ENCODE measurements at regions not wholly inside any gene's neighbourhood (a gene's known extent, or its start where the extent isn't known, plus 50 kb on each side); places are given as distances from the start of the nearest gene placed in this dataset.
"Not testable (repeated sequence)": the region's sequence is repeated elsewhere in the genome, so short reads cannot be mapped to it uniquely, and the experiment has no call there.

GRCh38 chr2:239731998-239732665 lies 293.0 kb downstream of the NDUFA10 start:
- Histone ChIP-seq H3K79me2 (ENCODE audit: insufficient read depth, low read length) (no peaks in the 10 kb centered on the region), H3K27ac (ENCODE audit: low read depth, low read length, poor library complexity, severe bottlenecking) (no peak overlapping the region), H2AFZ (ENCODE audit: low read length) (no peak overlapping the region), H4K20me1 (ENCODE audit: insufficient read depth, low read length) (no peaks in the 10 kb centered on the region), H3K9me2 (ENCODE audit: low read depth, low read length) (no peaks in the 10 kb centered on the region), H3K9me3 (ENCODE audit: low read length) (no peaks in the 10 kb centered on the region), H3K36me3 (ENCODE audit: insufficient read depth, low read length) (no peaks in the 10 kb centered on the region), H3K27me3 (ENCODE audit: insufficient read depth, low read length) (no peaks in the 10 kb centered on the region), H3F3A (ENCODE audit: insufficient read depth, low read length) (no peaks in the 10 kb centered on the region), H3K9ac (ENCODE audit: low read length) (no peak overlapping the region), H3K4me1 (ENCODE audit: insufficient read depth, low read length, severe bottlenecking) (no peaks in the 10 kb centered on the region), H3K4me3 (ENCODE audit: low read depth, low read length, poor library complexity, severe bottlenecking) (no peak overlapping the region), H3K4me2 (ENCODE audit: low read length) (no peak overlapping the region)
- TF ChIP-seq, protein P1, sequence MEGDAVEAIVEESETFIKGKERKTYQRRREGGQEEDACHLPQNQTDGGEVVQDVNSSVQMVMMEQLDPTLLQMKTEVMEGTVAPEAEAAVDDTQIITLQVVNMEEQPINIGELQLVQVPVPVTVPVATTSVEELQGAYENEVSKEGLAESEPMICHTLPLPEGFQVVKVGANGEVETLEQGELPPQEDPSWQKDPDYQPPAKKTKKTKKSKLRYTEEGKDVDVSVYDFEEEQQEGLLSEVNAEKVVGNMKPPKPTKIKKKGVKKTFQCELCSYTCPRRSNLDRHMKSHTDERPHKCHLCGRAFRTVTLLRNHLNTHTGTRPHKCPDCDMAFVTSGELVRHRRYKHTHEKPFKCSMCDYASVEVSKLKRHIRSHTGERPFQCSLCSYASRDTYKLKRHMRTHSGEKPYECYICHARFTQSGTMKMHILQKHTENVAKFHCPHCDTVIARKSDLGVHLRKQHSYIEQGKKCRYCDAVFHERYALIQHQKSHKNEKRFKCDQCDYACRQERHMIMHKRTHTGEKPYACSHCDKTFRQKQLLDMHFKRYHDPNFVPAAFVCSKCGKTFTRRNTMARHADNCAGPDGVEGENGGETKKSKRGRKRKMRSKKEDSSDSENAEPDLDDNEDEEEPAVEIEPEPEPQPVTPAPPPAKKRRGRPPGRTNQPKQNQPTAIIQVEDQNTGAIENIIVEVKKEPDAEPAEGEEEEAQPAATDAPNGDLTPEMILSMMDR (IDR thresholded peaks at IDR 0.05; ENCODE audit: low read length): no peak
- no peak for TF ChIP-seq EZH2 (IDR thresholded peaks at IDR 0.05; ENCODE audit: borderline replicate concordance, low read length)

DNA sequence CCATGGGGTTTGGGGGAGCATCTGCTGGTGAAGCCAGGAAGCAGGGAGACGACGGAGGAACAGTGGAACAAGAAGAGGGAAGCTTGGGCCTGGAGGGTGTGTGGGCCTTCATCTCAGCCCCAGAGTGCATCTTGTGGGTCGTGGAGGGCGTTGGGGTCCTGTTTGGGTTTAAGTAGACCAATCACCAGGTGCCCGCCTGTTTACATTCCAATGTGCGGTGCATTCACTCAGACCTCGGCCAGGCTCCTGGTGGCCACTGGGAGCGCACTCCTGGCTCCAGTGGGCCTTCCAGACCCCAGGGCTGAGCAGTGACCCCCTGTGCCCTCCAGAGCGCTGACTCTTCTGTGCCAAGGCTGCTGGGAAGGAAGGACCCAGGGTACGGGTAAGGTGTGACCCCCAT lies 293.7 kb downstream of the NDUFA10 start:
- H3K27me3 ChIP-seq (ENCODE audit: insufficient read depth, low read length): no peaks in the 10 kb centered on the region
- no peaks in the 10 kb centered on the region for H3K9me2 ChIP-seq (ENCODE audit: low read depth, low read length)
- TF ChIP-seq, protein P1 (IDR thresholded peaks at IDR 0.05; ENCODE audit: low read length): no peak
- no peak for TF ChIP-seq EZH2 (IDR thresholded peaks at IDR 0.05; ENCODE audit: borderline replicate concordance, low read length)
- no peak overlapping the region for H3K27ac ChIP-seq (ENCODE audit: low read depth, low read length, poor library complexity, severe bottlenecking)
- no peak overlapping the region for H3K4me3 ChIP-seq (ENCODE audit: low read depth, low read length, poor library complexity, severe bottlenecking)
- no peaks in the 10 kb centered on the region for H4K20me1 ChIP-seq (ENCODE audit: insufficient read depth, low read length)
- H3K79me2 ChIP-seq (ENCODE audit: insufficient read depth, low read length): no peaks in the 10 kb centered on the region
- H3K4me1 ChIP-seq (ENCODE audit: insufficient read depth, low read length, severe bottlenecking): no peaks in the 10 kb centered on the region
- no peak overlapping the region for H2AFZ ChIP-seq (ENCODE audit: low read length)
- H3K9ac ChIP-seq (ENCODE audit: low read length): no peak overlapping the region
- H3K36me3 ChIP-seq (ENCODE audit: insufficient read depth, low read length): no peaks in the 10 kb centered on the region
- H3K9me3 ChIP-seq (ENCODE audit: low read length): no peaks in the 10 kb centered on the region
- no peak overlapping the region for H3K4me2 ChIP-seq (ENCODE audit: low read length)
- no peaks in the 10 kb centered on the region for H3F3A ChIP-seq (ENCODE audit: insufficient read depth, low read length)

DNA sequence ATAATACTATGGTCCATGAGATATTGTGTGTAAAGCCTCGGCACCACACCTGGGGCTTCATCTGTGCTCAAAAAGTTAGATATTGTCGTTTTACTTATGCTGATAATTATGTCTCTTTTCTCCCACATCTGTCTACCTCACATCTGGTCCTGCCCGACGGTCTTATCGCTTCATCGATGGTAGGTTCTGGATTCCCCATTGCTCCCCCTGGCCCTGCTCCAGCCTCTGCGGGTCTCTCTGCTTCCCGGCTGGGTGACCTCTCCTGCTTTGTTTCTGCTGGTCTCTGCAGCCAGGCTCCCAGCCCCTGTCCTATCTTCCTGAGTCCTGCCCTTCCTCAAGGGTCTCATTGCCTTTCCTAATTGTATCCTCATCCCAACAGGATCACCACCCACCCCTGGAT lies 294.2 kb downstream of the NDUFA10 start:
- Histone ChIP-seq H3K4me1 (ENCODE audit: insufficient read depth, low read length, severe bottlenecking) (no peaks in the 10 kb centered on the region), H4K20me1 (ENCODE audit: insufficient read depth, low read length) (no peaks in the 10 kb centered on the region), H3K27ac (ENCODE audit: low read depth, low read length, poor library complexity, severe bottlenecking) (no peak overlapping the region), H3K27me3 (ENCODE audit: insufficient read depth, low read length) (no peaks in the 10 kb centered on the region), H3K9ac (ENCODE audit: low read length) (no peak overlapping the region), H3K36me3 (ENCODE audit: insufficient read depth, low read length) (no peaks in the 10 kb centered on the region), H3K9me3 (ENCODE audit: low read length) (no peaks in the 10 kb centered on the region), H3K4me2 (ENCODE audit: low read length) (no peak overlapping the region), H3F3A (ENCODE audit: insufficient read depth, low read length) (no peaks in the 10 kb centered on the region), H3K4me3 (ENCODE audit: low read depth, low read length, poor library complexity, severe bottlenecking) (no peak overlapping the region), H3K9me2 (ENCODE audit: low read depth, low read length) (no peaks in the 10 kb centered on the region), H2AFZ (ENCODE audit: low read length) (no peak overlapping the region), H3K79me2 (ENCODE audit: insufficient read depth, low read length) (no peaks in the 10 kb centered on the region)
- TF ChIP-seq EZH2 (IDR thresholded peaks at IDR 0.05; ENCODE audit: borderline replicate concordance, low read length): no peak
- TF ChIP-seq, protein P1 (IDR thresholded peaks at IDR 0.05; ENCODE audit: low read length): no peak

DNA sequence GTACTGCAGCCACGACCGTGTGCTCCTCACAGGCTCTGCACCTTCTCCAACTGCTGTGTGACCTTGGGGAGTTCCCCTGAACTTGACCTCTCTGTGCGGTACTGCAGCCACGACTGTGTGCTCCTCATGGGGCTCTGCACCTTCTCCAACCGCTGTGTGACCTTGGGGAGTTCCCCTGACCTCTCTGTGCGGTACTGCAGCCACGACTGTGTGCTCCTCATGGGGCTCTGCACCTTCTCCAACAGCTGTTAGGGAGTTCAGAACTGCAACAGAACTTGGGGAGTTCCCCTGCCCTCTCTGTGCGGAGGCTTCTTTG lies 294.6 kb downstream of the NDUFA10 start:
- not testable (repeated sequence) for H3K9me2 ChIP-seq (ENCODE audit: low read depth, low read length)

More for the DNA sequence above, 294.6 kb downstream of the NDUFA10 start:
- not testable (repeated sequence) for H3K4me1 ChIP-seq (ENCODE audit: insufficient read depth, low read length, severe bottlenecking); H3K36me3 ChIP-seq (ENCODE audit: insufficient read depth, low read length); H3F3A ChIP-seq (ENCODE audit: insufficient read depth, low read length); H3K79me2 ChIP-seq (ENCODE audit: insufficient read depth, low read length); H2AFZ ChIP-seq (ENCODE audit: low read length); H3K9me3 ChIP-seq (ENCODE audit: low read length); H3K9ac ChIP-seq (ENCODE audit: low read length); H3K27me3 ChIP-seq (ENCODE audit: insufficient read depth, low read length); H4K20me1 ChIP-seq (ENCODE audit: insufficient read depth, low read length); H3K4me3 ChIP-seq (ENCODE audit: low read depth, low read length, poor library complexity, severe bottlenecking); H3K27ac ChIP-seq (ENCODE audit: low read depth, low read length, poor library complexity, severe bottlenecking); H3K4me2 ChIP-seq (ENCODE audit: low read length)

All from OCI-LY1 (cell line).